ENCODE measurements at regions not wholly inside any gene's neighbourhood (a gene's known extent, or its start where the extent isn't known, plus 50 kb on each side); places are given as distances from the start of the nearest gene placed in this dataset.

GRCh38 chr9:18114559-18115475 lies 359.1 kb upstream of the ADAMTSL1 start:
- ATAC-seq (peak; percentile 50 to 81), DNase-seq (no peak)
- intact Hi-C loops (cut with DNase I) = no loop called here

GRCh38 chr9:18118268-18118667 lies 355.7 kb upstream of the ADAMTSL1 start:
- intact Hi-C loops (cut with DNase I) = no loop called here
- DNase-seq (no peak), ATAC-seq (no peak)

GRCh38 chr9:18122171-18122570 lies 351.8 kb upstream of the ADAMTSL1 start:
- intact Hi-C loops (cut with DNase I) = no loop called here
- ATAC-seq = no peak
- no peak for DNase-seq

- intact Hi-C loops (cut with DNase I) = no loop called here
- ATAC-seq (peak in 1 of 2 donors; percentile 67), DNase-seq (no peak)
Observed at GRCh38 chr9:18124760-18125159, 349.2 kb upstream of the ADAMTSL1 start.

GRCh38 chr9:18126831-18127498 lies 347.0 kb upstream of the ADAMTSL1 start:
- DNase-seq = no peak
- intact Hi-C loops (cut with DNase I) = no loop called here
- peak; percentile 34 to 87 for ATAC-seq

GRCh38 chr9:18127499-18127875 lies 346.5 kb upstream of the ADAMTSL1 start:
- intact Hi-C loops (cut with DNase I) = no loop called here
- no peak for DNase-seq
- peak in 1 of 2 donors; percentile 41 for ATAC-seq

GRCh38 chr9:18129809-18130334 lies 344.1 kb upstream of the ADAMTSL1 start:
- DNase-seq (no peak), ATAC-seq (no peak)
- intact Hi-C loops (cut with DNase I) = no loop called here

GRCh38 chr9:18136354-18136994 lies 337.5 kb upstream of the ADAMTSL1 start:
- ATAC-seq = no peak
- no peak for DNase-seq
- intact Hi-C loops (cut with DNase I) = no loop called here

GRCh38 chr9:18137815-18138214 lies 336.1 kb upstream of the ADAMTSL1 start:
- ATAC-seq (peak in 1 of 2 donors; percentile 77), DNase-seq (no peak)
- intact Hi-C loops (cut with DNase I) = no loop called here

- DNase-seq (no peak), ATAC-seq (peak in 1 of 2 donors; percentile 43)
- intact Hi-C loops (cut with DNase I) = no loop called here
Observed at GRCh38 chr9:18138656-18139055, 335.3 kb upstream of the ADAMTSL1 start.

GRCh38 chr9:18141681-18142080 lies 332.3 kb upstream of the ADAMTSL1 start:
- intact Hi-C loops (cut with DNase I) = no loop called here
- ATAC-seq (no peak), DNase-seq (no peak)

- ATAC-seq (no peak), DNase-seq (no peak)
- intact Hi-C loops (cut with DNase I) = no loop called here
Observed at GRCh38 chr9:18143073-18143745, 330.7 kb upstream of the ADAMTSL1 start.

- intact Hi-C loops (cut with DNase I) = no loop called here
- no peak for ATAC-seq
- DNase-seq = no peak
Observed at GRCh38 chr9:18146329-18146728, 327.6 kb upstream of the ADAMTSL1 start.

- intact Hi-C loops (cut with DNase I) = loop anchor here in 1 of 2 donors (10.0 kb wide), 1 partner anchor 55 kb away; no protein-coding TSS in a partner anchor
Observed at GRCh38 chr9:18149471-18150011, 324.4 kb upstream of the ADAMTSL1 start.

GRCh38 chr9:18154661-18155060 lies 319.3 kb upstream of the ADAMTSL1 start:
- intact Hi-C loops (cut with DNase I) = loop anchor here in 1 of 2 donors (10.0 kb wide), 1 partner anchor 50 kb away; no protein-coding TSS in a partner anchor
- ATAC-seq (no peak), DNase-seq (no peak)

More at GRCh38 chr9:18149471-18150011, 324.4 kb upstream of the ADAMTSL1 start:
- DNase-seq = no peak
- ATAC-seq = no peak

- intact Hi-C loops (cut with DNase I) = loop anchor here in 1 of 2 donors (10.0 kb wide), 1 partner anchor 46 kb away; no protein-coding TSS in a partner anchor
- no peak for ATAC-seq
Observed at GRCh38 chr9:18159254-18159653, 314.7 kb upstream of the ADAMTSL1 start.

GRCh38 chr9:18163146-18163545 lies 310.8 kb upstream of the ADAMTSL1 start:
- DNase-seq = no peak
- no peak for ATAC-seq
- intact Hi-C loops (cut with DNase I) = no loop called here

More at GRCh38 chr9:18159254-18159653, 314.7 kb upstream of the ADAMTSL1 start:
- no peak for DNase-seq

- no peak for DNase-seq
- intact Hi-C loops (cut with DNase I) = no loop called here
- ATAC-seq = no peak
Observed at GRCh38 chr9:18167733-18168132, 306.2 kb upstream of the ADAMTSL1 start.

GRCh38 chr9:18173923-18174322 lies 300.0 kb upstream of the ADAMTSL1 start:
- DNase-seq (no peak), ATAC-seq (no peak)
- intact Hi-C loops (cut with DNase I) = no loop called here
